Tibial nerve (tissue), 4 donors: ENCODE measurements at regions not wholly inside any gene's neighbourhood (a gene's known extent, or its start where the extent isn't known, plus 50 kb on each side); places are given as distances from the start of the nearest gene placed in this dataset.

Experiments used
- DNase-seq, 2 donors: peaks; one replicate each; pipeline ENCODE4 v3.0.0-alpha.2; 2019; ENCODE audit warnings: low spot score in 2 of 2
- H3K27ac ChIP-seq, 4 donors: fragments of 200-600 bp; sonication (generic) in 3 of 4; one replicate each; pipeline ENCODE4 v1.5.1; 2017 to 2019; ENCODE audit warnings: mild to moderate bottlenecking in 1 of 4
- H3K27me3 ChIP-seq, 2 donors: fragments of 200-600 bp; sonication (generic) in 1 of 2; one replicate each; pipeline versions ENCODE4 v1.5.1 to v1.6.0; 2017 to 2019
- H3K36me3 ChIP-seq, 3 donors: fragments of 200-600 bp; sonication (generic); one replicate each; pipeline ENCODE4 v1.5.1; 2018 to 2019
- H3K4me1 ChIP-seq, 4 donors: fragments of 200-600 bp; sonication (generic) in 3 of 4; one replicate each; pipeline ENCODE4 v1.5.1; 2017 to 2019
- H3K4me3 ChIP-seq, 4 donors: fragments of 200-600 bp; sonication (generic) in 3 of 4; one replicate each; pipeline ENCODE4 v1.5.1; 2017 to 2019; ENCODE audit warnings: mild to moderate bottlenecking in 1 of 4, moderate library complexity in 1 of 4
- H3K9me3 ChIP-seq, 4 donors: fragments of 200-600 bp; sonication (generic) in 3 of 4; one replicate each; pipeline ENCODE4 v1.5.1; 2017 to 2019
- CTCF ChIP-seq, 5 experiments: fragments of 200-600 bp in 3 of 5; fragments of 450-650 bp in 2 of 5; sonication (generic) in 3 of 5; IDR thresholded peaks; one replicate each; pipeline ENCODE4 v1.5.1; 2016 to 2019; ENCODE audit warnings: antibody characterized with exemption in 5 of 5, mild to moderate bottlenecking in 3 of 5, moderate library complexity in 2 of 5
- EP300 ChIP-seq, 2 donors: sonication (generic); formaldehyde crosslinking; IDR thresholded peaks; one replicate each; pipeline ENCODE4 v1.6.1; 2017; ENCODE audit warnings: antibody characterized with exemption in 2 of 2, mild to moderate bottlenecking in 1 of 2
- POLR2A ChIP-seq, 2 donors: fragments of 450-650 bp; IDR thresholded peaks; one replicate each; pipeline ENCODE4 v1.6.1; 2017; ENCODE audit warnings: antibody characterized with exemption in 2 of 2, mild to moderate bottlenecking in 2 of 2, moderate library complexity in 2 of 2
- WGBS, 2 donors: methylation state at CpG; one replicate each; pipeline ENCODE4 v1.1.5; 2018; 5-methylcytosine and 5-hydroxymethylcytosine counted together

DNA sequence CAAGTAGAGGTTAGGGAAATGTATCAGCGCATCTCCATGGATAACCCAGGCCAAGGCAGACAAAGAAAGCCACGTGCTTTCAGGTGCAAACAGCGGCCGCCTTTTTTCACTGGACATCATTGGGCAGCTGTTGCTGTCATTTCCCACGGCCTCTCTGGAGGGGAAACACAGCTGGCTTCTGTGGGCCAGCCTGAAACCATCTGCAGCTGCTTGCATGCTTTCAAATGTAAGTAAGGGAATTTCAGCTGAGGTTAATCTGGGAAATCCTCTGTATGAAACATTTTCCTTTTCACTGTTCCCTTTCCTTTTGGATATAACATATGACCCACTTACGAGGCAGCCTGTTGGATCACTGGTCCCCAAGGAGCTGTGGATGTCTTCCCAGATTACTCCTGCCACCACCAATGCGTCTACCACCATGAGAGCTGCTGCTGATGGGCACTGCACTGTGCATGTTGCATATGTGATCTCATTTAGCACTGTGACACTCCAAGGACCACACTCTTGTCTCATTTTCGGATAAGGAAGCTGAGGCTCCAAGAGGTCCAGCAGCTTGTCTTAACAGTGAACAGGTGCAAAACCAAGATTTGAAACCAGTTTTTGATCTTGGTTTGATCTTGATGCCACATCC lies 106.3 kb downstream of the C9orf152 start:
- H3K27ac ChIP-seq, result no peak overlapping the region
- H3K36me3 ChIP-seq, result no peaks in the 10 kb centered on the region
- H3K4me1 ChIP-seq, result peaks cover 0 to 34% (median 20%) of the 10 kb centered on the region in 4 donors
- no peaks in the 10 kb centered on the region for H3K9me3 ChIP-seq
- 67 to 74% methylated on average over 8 of the region's 8 CpGs for WGBS, 2 donors
- no peak overlapping the region for H3K4me3 ChIP-seq
- TF ChIP-seq POLR2A (IDR thresholded peaks at IDR 0.05) (no peak), CTCF (IDR thresholded peaks at IDR 0.05) (no peak), EP300 (IDR thresholded peaks at IDR 0.05) (no peak)
- no peaks in the 10 kb centered on the region for H3K27me3 ChIP-seq
- DNase-seq, result no peak

GRCh38 chr9:110103257-110103656 lies 104.7 kb downstream of the C9orf152 start:
- Histone ChIP-seq H3K27me3 (no peaks in the 10 kb centered on the region), H3K27ac (no peak overlapping the region), H3K4me1 (peaks cover 0 to 33% (median 20%) of the 10 kb centered on the region in 4 donors), H3K9me3 (no peaks in the 10 kb centered on the region), H3K4me3 (no peak overlapping the region), H3K36me3 (no peaks in the 10 kb centered on the region)
- no peak for TF ChIP-seq EP300 (IDR thresholded peaks at IDR 0.05)
- TF ChIP-seq CTCF (IDR thresholded peaks at IDR 0.05), result no peak
- TF ChIP-seq POLR2A (IDR thresholded peaks at IDR 0.05), result no peak
- DNase-seq, result no peak
- 78 to 83% methylated on average over 2 of the region's 2 CpGs for WGBS, 2 donors

- Histone ChIP-seq H3K9me3 (no peaks in the 10 kb centered on the region), H3K27me3 (no peaks in the 10 kb centered on the region), H3K27ac (no peak overlapping the region), H3K4me3 (no peak overlapping the region), H3K36me3 (no peaks in the 10 kb centered on the region), H3K4me1 (peaks cover 0 to 26% (median 17%) of the 10 kb centered on the region in 4 donors)
- TF ChIP-seq POLR2A (IDR thresholded peaks at IDR 0.05) (no peak), CTCF (IDR thresholded peaks at IDR 0.05) (no peak), EP300 (IDR thresholded peaks at IDR 0.05) (no peak)
- WGBS, 2 donors, result 59 to 62% methylated on average over 5 of the region's 5 CpGs
- DNase-seq, result no peak
These were observed 103.6 kb downstream of the C9orf152 start for GRCh38 chr9:110104261-110104809.

DNA sequence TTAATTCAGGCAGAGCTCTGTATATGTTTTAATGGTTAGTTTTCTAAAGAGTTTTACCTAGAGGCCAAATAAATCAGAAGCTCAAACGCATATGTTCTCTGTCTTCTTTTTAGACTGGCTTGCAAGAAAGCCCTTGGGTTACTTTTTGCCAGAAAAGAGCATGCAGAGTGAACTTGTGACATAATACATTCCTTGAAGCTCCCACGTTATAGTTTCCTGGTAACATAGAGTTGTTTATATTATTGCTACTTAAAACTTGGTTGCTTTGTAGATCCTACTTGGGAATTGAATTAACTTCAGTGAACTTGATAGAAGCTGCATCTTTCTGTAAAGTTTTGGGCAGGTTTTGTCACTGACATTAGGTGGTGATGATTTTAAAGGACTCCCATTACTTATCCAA lies 102.9 kb downstream of the C9orf152 start:
- TF ChIP-seq EP300 (IDR thresholded peaks at IDR 0.05), result no peak
- no peak for DNase-seq
- Histone ChIP-seq H3K4me1 (peaks cover 0 to 27% (median 13%) of the 10 kb centered on the region in 4 donors), H3K4me3 (no peak overlapping the region), H3K27ac (no peak overlapping the region), H3K36me3 (no peaks in the 10 kb centered on the region), H3K9me3 (no peaks in the 10 kb centered on the region), H3K27me3 (no peaks in the 10 kb centered on the region)
- WGBS, 2 donors, result 20 to 23% methylated on average over 2 of the region's 2 CpGs

DNA sequence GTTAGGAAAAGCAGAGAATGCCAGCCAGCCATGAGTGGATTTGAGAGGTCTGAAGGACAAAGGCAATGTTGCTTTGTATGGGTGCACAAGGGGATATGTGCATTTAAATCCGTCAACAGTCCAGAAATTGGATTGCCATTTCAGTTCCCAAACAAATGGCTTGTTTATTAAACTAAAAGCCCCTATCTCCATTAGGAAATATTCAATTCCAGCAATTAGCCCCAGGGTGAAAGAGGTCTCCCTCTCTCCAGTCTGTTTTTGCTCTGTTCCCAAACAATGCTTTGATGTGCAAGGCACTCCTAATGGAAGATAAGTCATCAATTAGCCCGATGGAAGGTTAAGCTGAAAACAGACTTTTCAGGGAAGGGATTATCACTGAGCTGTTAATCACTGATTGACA lies 101.3 kb downstream of the C9orf152 start:
- Histone ChIP-seq H3K36me3 (no peaks in the 10 kb centered on the region), H3K27ac (no peak overlapping the region), H3K9me3 (no peaks in the 10 kb centered on the region), H3K27me3 (no peaks in the 10 kb centered on the region), H3K4me1 (peaks cover 0 to 27% (median 13%) of the 10 kb centered on the region in 4 donors), H3K4me3 (no peak overlapping the region)
- TF ChIP-seq EP300 (IDR thresholded peaks at IDR 0.05) (no peak), CTCF (IDR thresholded peaks at IDR 0.05) (no peak), POLR2A (IDR thresholded peaks at IDR 0.05) (no peak)
- no peak for DNase-seq
- 78 to 80% methylated on average over 2 of the region's 2 CpGs for WGBS, 2 donors
